HepG2 (cell line): ENCODE measurements at regions not wholly inside any gene's neighbourhood (a gene's known extent, or its start where the extent isn't known, plus 50 kb on each side); places are given as distances from the start of the nearest gene placed in this dataset.

Experiments
- ATRX ChIP-seq: sonication (generic); formaldehyde crosslinking; IDR thresholded peaks from 2 replicates; pipeline ENCODE4 v1.4.0; 2020; ENCODE audit warnings: missing genetic modification reagents, borderline replicate concordance
- CTCF ChIP-seq: sonication (generic); formaldehyde crosslinking; IDR thresholded peaks from 2 replicates; pipeline ENCODE4 v1.5.0; 2020; ENCODE audit warnings: mild to moderate bottlenecking, missing genetic modification reagents, moderate library complexity
- GABPA ChIP-seq, 2 experiments: IDR thresholded peaks; 2 replicates each; pipeline ENCODE4 v1.6.1; 2011 to 2016; ENCODE audit warnings: low read depth in 2 of 2, low read length in 1 of 2, missing biosample characterization in 1 of 2, missing genetic modification characterization in 1 of 2
- MEIS2 ChIP-seq: sonication (generic); formaldehyde crosslinking; IDR thresholded peaks from 2 replicates; pipeline ENCODE4 v1.9.0; 2021; ENCODE audit warnings: mild to moderate bottlenecking, missing genetic modification reagents
- POLR2A ChIP-seq, 2 experiments: IDR thresholded peaks; 2 replicates each; pipeline ENCODE4 v1.6.1; 2011; ENCODE audit warnings: low read depth in 2 of 2, low read length in 2 of 2, mild to moderate bottlenecking in 1 of 2, moderate library complexity in 1 of 2; ENCODE audit not compliant: insufficient read depth in 1 of 2
- RBFOX2 ChIP-seq: fragments of 200-400 bp; formaldehyde crosslinking; IDR thresholded peaks from 2 replicates; pipeline ENCODE4 v1.6.1; 2017; ENCODE audit warnings: low read depth, mild to moderate bottlenecking, low read length
- ZNF10 ChIP-seq: sonication (generic); formaldehyde crosslinking; IDR thresholded peaks from 2 replicates; pipeline ENCODE4 v1.4.0; 2020; ENCODE audit warnings: mild to moderate bottlenecking, low read depth, missing genetic modification reagents, borderline replicate concordance
- ZNF281 ChIP-seq: sonication (generic); formaldehyde crosslinking; IDR thresholded peaks from 2 replicates; pipeline ENCODE4 v1.4.0; 2020; ENCODE audit warnings: missing genetic modification reagents, borderline replicate concordance
- ZNF775 ChIP-seq: sonication (generic); formaldehyde crosslinking; IDR thresholded peaks from 2 replicates; pipeline ENCODE4 v1.4.0; 2020; ENCODE audit warnings: missing genetic modification reagents, mild to moderate bottlenecking, moderate library complexity, borderline replicate concordance
- ZZZ3 ChIP-seq: sonication (generic); formaldehyde crosslinking; IDR thresholded peaks from 2 replicates; pipeline ENCODE4 v1.4.0; 2020; ENCODE audit warnings: missing genetic modification reagents, mild to moderate bottlenecking, borderline replicate concordance

GRCh38 chr12:61667676-61668075, 592.5 kb upstream of the USP15 start:
- TF ChIP-seq MEIS2: no peak
- no peak for TF ChIP-seq GABPA (IDR thresholded peaks at IDR 0.05; ENCODE audit: low read depth, low read length)
- no peak for TF ChIP-seq GABPA (CRISPR knock-in tag; IDR thresholded peaks at IDR 0.05; ENCODE audit: low read depth)
- no peak for TF ChIP-seq ZNF775 (CRISPR knock-in tag)
- TF ChIP-seq POLR2A (IDR thresholded peaks at IDR 0.05; ENCODE audit: insufficient read depth in 1 of 2, low read depth in 2 of 2, low read length in 2 of 2): no peak
- TF ChIP-seq ATRX (CRISPR knock-in tag): no peak
- TF ChIP-seq RBFOX2: no peak
- TF ChIP-seq ZZZ3: no peak
- no peak for TF ChIP-seq ZNF10 (CRISPR knock-in tag)
- no peak for TF ChIP-seq ZNF281
- no peak for TF ChIP-seq CTCF (CRISPR knock-in tag)
